Posterior cingulate gyrus (tissue), 11 donors: ENCODE measurements at regions not wholly inside any gene's neighbourhood (a gene's known extent, or its start where the extent isn't known, plus 50 kb on each side); places are given as distances from the start of the nearest gene placed in this dataset.
A peak's percentile ranks its signal among the peaks of the same experiment; 100 is the strongest.
"Not testable (repeated sequence)": the region's sequence is repeated elsewhere in the genome, so short reads cannot be mapped to it uniquely, and the experiment has no call there.

ENCODE experiments used
- DNase-seq, 10 donors: peaks; one replicate each; pipeline versions ENCODE4 v3.0.0 to v3.0.0-alpha.2; 2020 to 2021; ENCODE audit warnings: mixed read lengths in 3 of 10
- intact Hi-C: fragments of 100-400 bp; cut with DNase I; formaldehyde crosslinking; loops from one replicate; pipeline ENCODE4 v1.15.1; 2023

GRCh38 chr16:61435346-61435745, 600.9 kb downstream of the CDH8 start:
- intact Hi-C loops: no loop called here

GRCh38 chr16:61432421-61432820, 603.8 kb downstream of the CDH8 start:
- intact Hi-C loops: no loop called here
- DNase-seq: no peak

More at GRCh38 chr16:61435346-61435745, 600.9 kb downstream of the CDH8 start:
- DNase-seq: no peak

- peak in 1 of 10 donors; percentile 9 for DNase-seq
- intact Hi-C loops: no loop called here
Measured at GRCh38 chr16:61421111-61421510, 615.1 kb downstream of the CDH8 start.

- intact Hi-C loops: no loop called here
- no peak for DNase-seq
Measured at GRCh38 chr16:61419791-61420190, 616.4 kb downstream of the CDH8 start.

- intact Hi-C loops, DNase-seq: not testable (repeated sequence)
Measured at GRCh38 chr16:61418802-61419201, 617.4 kb downstream of the CDH8 start.

GRCh38 chr16:61415126-61415525, 621.1 kb downstream of the CDH8 start:
- intact Hi-C loops: no loop called here
- no peak for DNase-seq

GRCh38 chr16:61413021-61413420, 623.2 kb downstream of the CDH8 start:
- peak in 2 of 10 donors; percentile 53 to 56 for DNase-seq
- intact Hi-C loops: no loop called here

GRCh38 chr16:61412562-61412961, 623.7 kb downstream of the CDH8 start:
- intact Hi-C loops: no loop called here

GRCh38 chr16:61409604-61410003, 626.6 kb downstream of the CDH8 start:
- intact Hi-C loops: no loop called here

More at GRCh38 chr16:61412562-61412961, 623.7 kb downstream of the CDH8 start:
- DNase-seq: no peak

GRCh38 chr16:61403386-61403785, 632.9 kb downstream of the CDH8 start:
- intact Hi-C loops: no loop called here
- no peak for DNase-seq

More at GRCh38 chr16:61409604-61410003, 626.6 kb downstream of the CDH8 start:
- DNase-seq: no peak

- no peak for DNase-seq
- intact Hi-C loops: no loop called here
Measured at GRCh38 chr16:61391896-61392295, 644.3 kb downstream of the CDH8 start.

- DNase-seq: no peak
- intact Hi-C loops: no loop called here
Measured at GRCh38 chr16:61390965-61391637, 645.1 kb downstream of the CDH8 start.

- DNase-seq: no peak
- intact Hi-C loops: no loop called here
Measured at GRCh38 chr16:61385392-61386071, 650.7 kb downstream of the CDH8 start.

GRCh38 chr16:61382435-61382834, 653.8 kb downstream of the CDH8 start:
- intact Hi-C loops: no loop called here
- no peak for DNase-seq

- no peak for DNase-seq
- intact Hi-C loops: no loop called here
Measured at GRCh38 chr16:61379311-61379710, 656.9 kb downstream of the CDH8 start.

GRCh38 chr16:61374071-61374470, 662.2 kb downstream of the CDH8 start:
- intact Hi-C loops: no loop called here
- no peak for DNase-seq

- DNase-seq: no peak
- intact Hi-C loops: no loop called here
Measured at GRCh38 chr16:61371881-61372280, 664.4 kb downstream of the CDH8 start.

GRCh38 chr16:61371388-61371787, 664.9 kb downstream of the CDH8 start:
- no peak for DNase-seq
- intact Hi-C loops: no loop called here

GRCh38 chr16:61370564-61370963, 665.7 kb downstream of the CDH8 start:
- DNase-seq: no peak
- intact Hi-C loops: no loop called here

GRCh38 chr16:61366006-61366405, 670.2 kb downstream of the CDH8 start:
- intact Hi-C loops: no loop called here
- DNase-seq: no peak

- DNase-seq: no peak
- intact Hi-C loops: no loop called here
Measured at GRCh38 chr16:61364990-61365389, 671.2 kb downstream of the CDH8 start.

- intact Hi-C loops: no loop called here
- DNase-seq: no peak
Measured at GRCh38 chr16:61362585-61362984, 673.7 kb downstream of the CDH8 start.
